ENCODE measurements at regions not wholly inside any gene's neighbourhood (a gene's known extent, or its start where the extent isn't known, plus 50 kb on each side); places are given as distances from the start of the nearest gene placed in this dataset.
A peak's percentile ranks its signal among the peaks of the same experiment; 100 is the strongest.

GRCh38 chr1:116311756-116312680, 61.0 kb upstream of the ATP1A1 start:
- DNase-seq (ENCODE audit: extremely low spot score): peak; percentile 78
- WGBS: 90% methylated on average over 15 of the region's 15 CpGs
- no peak for TF ChIP-seq POLR2A (IDR thresholded peaks at IDR 0.05; ENCODE audit: low read depth)
- no peak for TF ChIP-seq EP300 (IDR thresholded peaks at IDR 0.05)
- no peak for TF ChIP-seq POLR2AphosphoS5 (IDR thresholded peaks at IDR 0.05)
- TF ChIP-seq, protein P1, sequence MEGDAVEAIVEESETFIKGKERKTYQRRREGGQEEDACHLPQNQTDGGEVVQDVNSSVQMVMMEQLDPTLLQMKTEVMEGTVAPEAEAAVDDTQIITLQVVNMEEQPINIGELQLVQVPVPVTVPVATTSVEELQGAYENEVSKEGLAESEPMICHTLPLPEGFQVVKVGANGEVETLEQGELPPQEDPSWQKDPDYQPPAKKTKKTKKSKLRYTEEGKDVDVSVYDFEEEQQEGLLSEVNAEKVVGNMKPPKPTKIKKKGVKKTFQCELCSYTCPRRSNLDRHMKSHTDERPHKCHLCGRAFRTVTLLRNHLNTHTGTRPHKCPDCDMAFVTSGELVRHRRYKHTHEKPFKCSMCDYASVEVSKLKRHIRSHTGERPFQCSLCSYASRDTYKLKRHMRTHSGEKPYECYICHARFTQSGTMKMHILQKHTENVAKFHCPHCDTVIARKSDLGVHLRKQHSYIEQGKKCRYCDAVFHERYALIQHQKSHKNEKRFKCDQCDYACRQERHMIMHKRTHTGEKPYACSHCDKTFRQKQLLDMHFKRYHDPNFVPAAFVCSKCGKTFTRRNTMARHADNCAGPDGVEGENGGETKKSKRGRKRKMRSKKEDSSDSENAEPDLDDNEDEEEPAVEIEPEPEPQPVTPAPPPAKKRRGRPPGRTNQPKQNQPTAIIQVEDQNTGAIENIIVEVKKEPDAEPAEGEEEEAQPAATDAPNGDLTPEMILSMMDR (IDR thresholded peaks at IDR 0.05): no peak
- Histone ChIP-seq H3K27me3 (no peaks in the 10 kb centered on the region), H3K27ac (replicated peaks in 1 of 4) (no peak overlapping the region), H3K4me3 (no peak overlapping the region), H3K36me3 (no peaks in the 10 kb centered on the region), H3K4me1 (no peaks in the 10 kb centered on the region), H3K9me3 (no peaks in the 10 kb centered on the region)
- intact Hi-C loops (cut with DNase I): no loop called here

DNA sequence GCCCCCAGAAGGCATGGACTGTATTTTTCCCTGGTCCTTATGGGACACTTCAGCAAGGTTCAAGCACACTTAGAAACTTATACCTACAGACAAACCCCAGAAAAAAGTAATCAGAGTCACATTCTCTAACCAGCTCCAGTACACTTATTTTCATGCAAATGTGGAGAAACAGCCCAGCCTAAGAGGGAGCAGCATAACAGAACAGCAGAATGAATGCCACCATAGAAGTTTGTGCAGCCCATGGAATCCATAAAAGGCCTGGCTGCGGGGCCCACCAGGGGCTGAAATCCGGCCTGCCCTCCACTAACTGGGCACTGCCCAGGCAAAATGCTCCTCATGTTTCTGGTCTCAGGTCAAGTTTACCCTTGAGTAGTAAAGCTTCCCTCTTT, 60.4 kb upstream of the ATP1A1 start:
- Histone ChIP-seq H3K4me1 (no peaks in the 10 kb centered on the region), H3K27ac (replicated peaks in 1 of 4) (no peak overlapping the region), H3K9me3 (no peaks in the 10 kb centered on the region), H3K27me3 (no peaks in the 10 kb centered on the region), H3K36me3 (no peaks in the 10 kb centered on the region), H3K4me3 (no peak overlapping the region)
- WGBS: 88% methylated on average over 2 of the region's 2 CpGs
- intact Hi-C loops (cut with DNase I): no loop called here
- no peak for DNase-seq (ENCODE audit: extremely low spot score)
- TF ChIP-seq POLR2AphosphoS5 (IDR thresholded peaks at IDR 0.05): no peak
- TF ChIP-seq, protein P1 (IDR thresholded peaks at IDR 0.05): no peak
- TF ChIP-seq EP300 (IDR thresholded peaks at IDR 0.05): no peak
- TF ChIP-seq POLR2A (IDR thresholded peaks at IDR 0.05; ENCODE audit: low read depth): no peak

DNA sequence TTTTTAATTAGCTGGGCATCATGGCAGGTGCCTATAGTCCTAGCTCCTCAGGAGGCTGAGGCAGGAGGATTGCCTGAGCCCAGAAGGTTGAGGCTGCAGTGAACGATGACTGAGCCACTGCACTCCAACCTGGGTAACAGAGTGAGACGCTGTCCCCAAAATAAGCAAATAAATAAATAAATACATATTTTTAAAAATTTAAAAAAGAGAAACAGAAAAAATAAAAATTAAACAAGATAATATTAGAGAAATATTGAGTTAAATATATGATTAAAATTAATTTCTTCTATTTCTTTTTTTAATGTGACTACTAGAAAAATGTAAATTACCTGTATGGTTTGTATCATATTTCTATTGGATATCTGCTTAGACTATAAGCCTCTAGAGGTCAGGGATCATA, 59.3 kb upstream of the ATP1A1 start:
- no peak for TF ChIP-seq EP300 (IDR thresholded peaks at IDR 0.05)
- TF ChIP-seq POLR2AphosphoS5 (IDR thresholded peaks at IDR 0.05): no peak
- TF ChIP-seq POLR2A (IDR thresholded peaks at IDR 0.05; ENCODE audit: low read depth): no peak
- TF ChIP-seq, protein P1 (IDR thresholded peaks at IDR 0.05): no peak
- WGBS: 86% methylated on average over 2 of the region's 2 CpGs
- Histone ChIP-seq H3K4me1 (no peaks in the 10 kb centered on the region), H3K9me3 (no peaks in the 10 kb centered on the region), H3K27me3 (no peaks in the 10 kb centered on the region), H3K27ac (replicated peaks in 1 of 4) (no peak overlapping the region), H3K4me3 (no peak overlapping the region), H3K36me3 (no peaks in the 10 kb centered on the region)
- intact Hi-C loops (cut with DNase I): no loop called here
- peak; percentile 24 for DNase-seq (ENCODE audit: extremely low spot score)

- no peaks in the 10 kb centered on the region for H3K9me3 ChIP-seq
- 86% methylated on average over 5 of the region's 5 CpGs for WGBS
- intact Hi-C loops (cut with DNase I): no loop called here
- no peaks in the 10 kb centered on the region for H3K4me1 ChIP-seq
- TF ChIP-seq, protein P1 (IDR thresholded peaks at IDR 0.05): no peak
- TF ChIP-seq POLR2A (IDR thresholded peaks at IDR 0.05; ENCODE audit: low read depth) (no peak), EP300 (IDR thresholded peaks at IDR 0.05) (no peak), POLR2AphosphoS5 (IDR thresholded peaks at IDR 0.05) (no peak)
- no peak overlapping the region for H3K27ac ChIP-seq (replicated peaks in 1 of 4)
- DNase-seq (ENCODE audit: extremely low spot score): peak; percentile 34
- H3K4me3 ChIP-seq: no peak overlapping the region
- no peaks in the 10 kb centered on the region for H3K27me3 ChIP-seq
- no peaks in the 10 kb centered on the region for H3K36me3 ChIP-seq
These were observed 58.6 kb upstream of the ATP1A1 start for GRCh38 chr1:116314305-116314919.
